ENCODE measurements at regions not wholly inside any gene's neighbourhood (a gene's known extent, or its start where the extent isn't known, plus 50 kb on each side); places are given as distances from the start of the nearest gene placed in this dataset.
"Not testable (repeated sequence)": the region's sequence is repeated elsewhere in the genome, so short reads cannot be mapped to it uniquely, and the experiment has no call there.

- DNase-seq (ENCODE audit: low read depth in 1 of 2, low spot score in 1 of 2) = no peak
These were observed 368.7 kb upstream of the ID2 start for GRCh38 chr2:8312861-8313830.

GRCh38 chr2:8314063-8314462 lies 367.8 kb upstream of the ID2 start:
- DNase-seq (ENCODE audit: low read depth in 1 of 2, low spot score in 1 of 2) = no peak

- no peak for DNase-seq (ENCODE audit: low read depth in 1 of 2, low spot score in 1 of 2)
These were observed 366.2 kb upstream of the ID2 start for GRCh38 chr2:8315531-8316165.

DNA sequence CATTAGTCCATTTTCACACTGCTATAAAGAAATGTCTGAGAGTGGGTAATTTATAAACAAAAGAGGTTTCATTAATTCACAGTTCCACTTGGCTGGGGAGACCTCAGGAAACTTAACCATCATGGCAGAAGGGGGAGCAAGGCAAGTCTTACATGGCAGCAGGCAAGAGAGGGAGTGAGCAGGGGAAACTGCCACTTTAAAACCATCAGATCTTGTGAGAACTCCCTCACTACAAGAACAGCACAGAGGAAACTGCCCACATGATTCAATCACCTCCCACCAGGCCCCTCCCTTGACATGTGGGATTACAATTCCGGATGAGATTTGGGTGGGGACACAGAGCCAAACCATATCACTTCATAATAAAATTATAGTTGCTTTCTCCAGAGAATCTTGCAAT lies 365.5 kb upstream of the ID2 start:
- DNase-seq (ENCODE audit: low read depth in 1 of 2, low spot score in 1 of 2) = no peak

GRCh38 chr2:8317418-8317817 lies 364.4 kb upstream of the ID2 start:
- DNase-seq (ENCODE audit: low read depth in 1 of 2, low spot score in 1 of 2) = no peak

GRCh38 chr2:8319219-8319618 lies 362.6 kb upstream of the ID2 start:
- no peak for DNase-seq (ENCODE audit: low read depth in 1 of 2, low spot score in 1 of 2)

GRCh38 chr2:8320311-8321066 lies 361.4 kb upstream of the ID2 start:
- DNase-seq (ENCODE audit: low read depth in 1 of 2, low spot score in 1 of 2) = no peak

DNA sequence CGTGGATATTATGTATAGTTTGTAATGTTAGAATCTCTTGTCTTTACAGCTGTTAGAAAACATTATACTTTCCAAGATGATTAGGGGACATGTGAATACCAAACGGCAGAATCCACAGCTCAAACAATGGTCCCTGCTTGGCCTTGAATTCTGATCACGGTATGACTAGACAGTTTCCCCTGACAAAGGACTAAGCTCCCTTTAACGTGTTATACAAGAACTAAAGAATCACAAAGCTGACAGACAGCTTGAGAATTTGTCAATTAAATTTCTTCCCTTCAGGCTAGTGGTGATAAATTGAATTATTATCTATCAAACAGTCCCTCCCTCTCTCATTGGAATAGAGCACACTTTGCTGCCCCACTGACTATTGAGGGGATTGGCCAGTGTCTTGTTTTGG lies 359.2 kb upstream of the ID2 start:
- no peak for DNase-seq (ENCODE audit: low read depth in 1 of 2, low spot score in 1 of 2)

DNA sequence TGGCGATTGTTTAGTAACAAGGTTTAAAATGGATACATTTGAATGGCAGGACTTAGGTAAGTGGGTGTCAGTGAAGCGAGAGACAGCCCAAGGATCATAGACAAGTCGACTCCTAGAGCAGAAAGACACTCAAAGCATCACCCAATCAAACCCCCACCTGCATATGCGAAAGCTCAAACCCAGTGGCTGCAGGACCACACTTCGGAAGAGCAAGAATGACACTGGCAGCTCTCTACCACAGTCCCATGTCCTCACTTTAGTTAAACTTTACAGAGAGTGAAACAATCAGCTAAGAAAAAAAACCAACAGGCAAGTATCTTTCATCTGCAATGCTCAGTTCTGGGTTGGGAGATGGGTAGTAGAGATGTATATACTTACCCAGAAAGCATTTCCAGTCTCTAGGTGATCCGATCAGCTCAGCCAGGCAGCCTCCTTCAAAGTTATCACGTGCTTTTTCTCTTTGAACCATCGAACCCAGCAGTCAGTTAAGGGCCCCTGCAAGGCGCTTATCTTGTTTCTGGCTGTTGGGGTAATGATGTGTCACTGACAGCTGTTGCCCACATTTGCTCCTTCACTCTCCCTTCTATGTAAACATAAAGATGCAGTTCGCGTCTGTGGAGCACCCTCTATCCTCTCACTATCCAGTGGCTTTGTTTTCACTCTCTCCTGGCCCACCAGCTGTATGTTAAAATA lies 357.5 kb upstream of the ID2 start:
- no peak for DNase-seq (ENCODE audit: low read depth in 1 of 2, low spot score in 1 of 2)

GRCh38 chr2:8324901-8325300 lies 357.0 kb upstream of the ID2 start:
- no peak for DNase-seq (ENCODE audit: low read depth in 1 of 2, low spot score in 1 of 2)

- DNase-seq (ENCODE audit: low read depth in 1 of 2, low spot score in 1 of 2) = no peak
These were observed 354.3 kb upstream of the ID2 start for GRCh38 chr2:8327371-8328100.

DNA sequence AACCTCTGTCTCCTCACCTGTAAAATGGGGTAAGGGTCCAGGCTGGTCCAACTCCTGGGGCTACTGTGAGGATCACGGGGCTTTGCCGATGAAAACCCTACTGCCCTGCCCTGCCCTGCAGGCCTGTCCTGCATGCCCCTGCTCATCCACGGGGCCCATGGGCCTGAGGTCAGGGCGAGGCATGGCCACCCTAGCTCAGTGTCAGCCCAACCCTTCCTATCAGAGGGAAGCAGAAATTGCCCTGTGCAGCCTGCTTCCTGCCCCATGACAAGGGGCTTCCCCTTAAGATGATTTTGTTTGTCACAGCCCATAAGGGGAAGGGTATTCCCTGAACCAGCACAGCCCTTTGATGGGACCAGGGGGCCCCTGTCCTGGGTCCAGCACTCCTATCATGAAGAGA lies 353.6 kb upstream of the ID2 start:
- DNase-seq (ENCODE audit: low read depth in 1 of 2, low spot score in 1 of 2) = no peak

GRCh38 chr2:8329660-8330622 lies 351.9 kb upstream of the ID2 start:
- no peak for DNase-seq (ENCODE audit: low read depth in 1 of 2, low spot score in 1 of 2)

DNA sequence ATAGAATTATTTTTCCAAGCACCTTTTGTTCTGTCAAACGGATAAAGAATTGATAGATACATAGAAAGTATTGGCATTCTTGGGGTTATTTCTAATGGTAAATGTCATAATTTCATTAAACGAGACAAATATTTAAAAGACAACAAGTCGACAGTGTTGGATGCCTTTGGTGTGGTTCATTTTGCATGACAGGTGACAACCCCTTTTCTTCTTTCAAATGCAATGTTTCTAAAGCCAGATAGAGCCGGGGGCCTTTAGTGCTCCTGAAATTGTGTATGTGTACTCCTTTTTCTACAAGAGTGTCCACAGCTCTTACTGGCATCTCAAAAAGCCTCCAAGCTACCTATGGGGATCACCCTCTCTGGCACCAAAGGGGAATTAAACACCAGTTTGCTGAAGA lies 350.8 kb upstream of the ID2 start:
- no peak for DNase-seq (ENCODE audit: low read depth in 1 of 2, low spot score in 1 of 2)

DNA sequence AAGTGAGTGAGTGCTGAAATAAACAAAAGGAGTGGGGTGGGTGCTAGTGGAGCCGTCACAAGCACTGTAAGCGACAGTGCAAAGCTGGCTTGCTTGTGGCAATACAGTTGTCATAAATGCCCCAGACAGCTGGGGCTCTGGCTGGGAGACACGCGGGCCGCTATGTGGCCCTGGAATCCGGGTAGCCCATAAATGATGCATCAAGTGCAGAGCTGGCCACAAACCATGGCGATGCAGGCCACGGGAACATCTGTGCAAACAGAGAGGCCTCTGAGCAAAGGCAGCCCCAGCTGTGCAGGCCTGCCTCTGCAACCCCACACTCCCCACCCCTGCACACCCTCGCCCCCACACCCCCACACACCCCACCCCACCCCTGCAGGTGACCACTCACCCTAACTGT lies 349.2 kb upstream of the ID2 start:
- no peak for DNase-seq (ENCODE audit: low read depth in 1 of 2, low spot score in 1 of 2)

GRCh38 chr2:8333177-8333831 lies 348.6 kb upstream of the ID2 start:
- DNase-seq (ENCODE audit: low read depth in 1 of 2, low spot score in 1 of 2) = no peak

- not testable (repeated sequence) for DNase-seq (ENCODE audit: low read depth in 1 of 2, low spot score in 1 of 2)
These were observed 348.0 kb upstream of the ID2 start for GRCh38 chr2:8333832-8334187.

DNA sequence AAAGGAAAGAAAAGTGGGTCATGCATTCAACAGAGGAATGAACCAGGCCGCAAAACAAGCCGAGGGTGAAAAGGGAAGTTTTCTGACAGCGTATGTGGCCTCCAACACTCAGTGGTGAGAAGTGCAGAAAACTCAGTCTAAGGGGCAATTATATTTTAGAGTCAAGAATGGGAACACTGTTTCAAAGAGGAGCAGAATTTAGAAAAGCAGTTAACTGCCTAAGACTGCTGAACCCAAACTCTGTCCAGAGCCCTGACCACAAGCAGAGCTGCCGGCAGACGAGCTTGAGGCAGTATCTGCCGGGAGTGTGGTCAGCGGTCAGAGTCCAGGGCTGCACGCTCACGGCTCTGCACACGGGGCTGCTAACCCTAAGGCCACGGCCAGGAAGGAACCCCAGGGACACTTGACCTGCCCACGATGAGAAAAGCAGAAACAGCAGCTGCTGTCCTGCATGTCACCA lies 347.0 kb upstream of the ID2 start:
- no peak for DNase-seq (ENCODE audit: low read depth in 1 of 2, low spot score in 1 of 2)

DNA sequence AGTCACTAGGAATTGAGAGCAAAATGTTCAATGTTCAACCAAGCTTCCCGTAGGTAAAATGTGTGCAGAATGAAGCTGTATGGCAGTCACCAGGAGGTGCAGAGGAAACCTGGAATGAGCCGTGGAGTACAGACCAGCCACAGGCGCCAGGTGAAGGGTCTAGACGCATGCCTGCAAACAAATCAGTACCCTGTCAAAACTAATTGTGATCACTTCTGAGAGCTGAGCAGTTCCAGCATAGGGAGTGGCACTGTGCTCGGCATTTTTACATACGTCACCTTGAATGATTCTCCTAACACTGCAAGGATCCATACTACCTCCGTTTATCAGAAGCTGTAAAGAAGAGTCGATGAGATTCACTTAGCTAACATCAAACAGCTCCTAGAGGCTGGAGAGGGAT lies 346.1 kb upstream of the ID2 start:
- no peak for DNase-seq (ENCODE audit: low read depth in 1 of 2, low spot score in 1 of 2)
